H1 (cell line): ENCODE measurements at regions not wholly inside any gene's neighbourhood (a gene's known extent, or its start where the extent isn't known, plus 50 kb on each side); places are given as distances from the start of the nearest gene placed in this dataset.

Experiments used
- CTCF ChIA-PET: fragments of 300-600 bp; sonication (Branson Sonifier 250); formaldehyde crosslinking; loops from one replicate; lab custom pipeline; 2021; ENCODE audit not compliant: partially characterized antibody; lab: Charles Lee
- POLR2A ChIA-PET: fragments of 300-600 bp; sonication (Branson Sonifier 250); formaldehyde crosslinking; loops from one replicate; lab custom pipeline; 2021; ENCODE audit warnings: inconsistent platforms; ENCODE audit not compliant: partially characterized antibody; lab: Charles Lee
- DNase-seq, 2 experiments: peaks; one replicate each; pipeline versions ENCODE4 v3.0.0 to v3.0.0-alpha.2; 2010 to 2022; ENCODE audit warnings: low spot score in 2 of 2, low read depth in 1 of 2, mixed read lengths in 1 of 2
- FAIRE-seq: peaks from 2 replicates; lab custom pipeline; 2011; peaks lifted over from hg19 to GRCh38; lab: Jason Lieb, UNC
- H2AFZ ChIP-seq: 2 replicates; pipeline ENCODE4 v1.8.1; 2012; ENCODE audit warnings: low read length, inconsistent platforms
- H2AK5ac ChIP-seq: 2 replicates; pipeline ENCODE4 v1.6.1; 2013; ENCODE audit warnings: low read depth, low read length
- H2BK120ac ChIP-seq: replicated peaks from 2 replicates; pipeline ENCODE3; 2013; ENCODE audit warnings: low read depth, low read length, inconsistent platforms
- H2BK12ac ChIP-seq: 2 replicates; pipeline ENCODE4 v1.6.1; 2013; ENCODE audit warnings: low read depth, low read length
- H2BK15ac ChIP-seq: 2 replicates; pipeline ENCODE4 v1.6.1; 2013; ENCODE audit warnings: low read length
- H2BK20ac ChIP-seq: 2 replicates; pipeline ENCODE4 v1.6.1; 2013; ENCODE audit warnings: low read length
- H2BK5ac ChIP-seq: 2 replicates; pipeline ENCODE4 v1.6.1; 2013; ENCODE audit warnings: low read depth, low read length
- H3K14ac ChIP-seq: 2 replicates; pipeline ENCODE4 v1.6.1; 2013; ENCODE audit warnings: inconsistent platforms; ENCODE audit not compliant: insufficient read length
- H3K18ac ChIP-seq: 2 replicates; pipeline ENCODE4 v1.6.1; 2013; ENCODE audit warnings: low read length; ENCODE audit errors: extremely low read depth
- H3K23ac ChIP-seq: 2 replicates; pipeline ENCODE4 v1.6.1; 2013; ENCODE audit warnings: inconsistent platforms; ENCODE audit not compliant: insufficient read length
- H3K23me2 ChIP-seq: 2 replicates; pipeline ENCODE4 v1.6.1; 2013; ENCODE audit warnings: low read depth, low read length
- H3K27ac ChIP-seq: 2 replicates; pipeline ENCODE4 v1.6.1; 2011; ENCODE audit warnings: low read depth, low read length, inconsistent platforms
- H3K27me3 ChIP-seq, 4 experiments: replicated peaks in 1 of 4; 1 replicate in 1 of 4; 2 replicates in 3 of 4; pipeline versions ENCODE4 v1.6.1 to v1.8.1; 2011 to 2013; ENCODE audit warnings: low read length in 3 of 4, mild to moderate bottlenecking in 3 of 4, inconsistent platforms in 2 of 4, mixed read lengths in 2 of 4, moderate library complexity in 1 of 4; ENCODE audit not compliant: control insufficient read depth in 3 of 4, insufficient read depth in 3 of 4; ENCODE audit errors: extremely low read depth in 1 of 4
- H3K36me3 ChIP-seq, 4 experiments: 2 replicates each; pipeline versions ENCODE4 v1.6.1 to v1.8.1; 2011 to 2013; ENCODE audit warnings: mild to moderate bottlenecking in 4 of 4, low read length in 3 of 4, moderate library complexity in 2 of 4, control low read depth in 1 of 4, inconsistent platforms in 1 of 4; ENCODE audit not compliant: insufficient read depth in 4 of 4, control insufficient read depth in 2 of 4
- H3K4ac ChIP-seq: replicated peaks from 2 replicates; pipeline ENCODE3; 2013; ENCODE audit warnings: low read length, low read depth, mixed read lengths, inconsistent platforms; ENCODE audit not compliant: insufficient read length
- H3K4me1 ChIP-seq, 4 experiments: replicated peaks in 1 of 4; 1 replicate in 1 of 4; 2 replicates in 3 of 4; pipeline versions ENCODE4 v1.6.1 to v1.8.1; 2011 to 2013; ENCODE audit warnings: low read length in 3 of 4, inconsistent platforms in 2 of 4, mixed read lengths in 1 of 4; ENCODE audit not compliant: insufficient read depth in 4 of 4, control insufficient read depth in 3 of 4
- H3K4me2 ChIP-seq, 2 experiments: 2 replicates each; pipeline versions ENCODE4 v1.6.1 to v1.8.1; 2011 to 2013; ENCODE audit warnings: low read depth in 2 of 2, low read length in 2 of 2, control low read depth in 1 of 2, inconsistent platforms in 1 of 2, mild to moderate bottlenecking in 1 of 2; ENCODE audit not compliant: insufficient read depth in 1 of 2
- H3K4me3 ChIP-seq, 4 experiments: fragments of 200-600, 300-600 bp in 1 of 4; sonication (generic), shearing (Covaris generic), sonication (Bioruptor Twin) in 1 of 4; 2 replicates each; pipeline versions ENCODE4 v1.5.1 to v1.8.1; 2011 to 2016; ENCODE audit warnings: low read length in 4 of 4, low read depth in 3 of 4, control low read depth in 2 of 4, inconsistent platforms in 2 of 4, mild to moderate bottlenecking in 2 of 4, mixed read lengths in 1 of 4, moderate library complexity in 1 of 4; ENCODE audit not compliant: insufficient read depth in 2 of 4; ENCODE audit errors: extremely low read depth in 1 of 4
- H3K56ac ChIP-seq: replicated peaks from 2 replicates; pipeline ENCODE3; 2013; ENCODE audit warnings: low read depth, mild to moderate bottlenecking, mixed read lengths, low read length, inconsistent platforms; ENCODE audit not compliant: insufficient read length
- H3K79me1 ChIP-seq: 2 replicates; pipeline ENCODE4 v1.6.1; 2013; ENCODE audit warnings: low read depth, low read length, control low read depth
- H3K79me2 ChIP-seq, 2 experiments: 2 replicates each; pipeline versions ENCODE4 v1.6.1 to v1.8.1; 2012 to 2013; ENCODE audit warnings: low read length in 2 of 2, mild to moderate bottlenecking in 2 of 2, inconsistent platforms in 1 of 2; ENCODE audit not compliant: insufficient read depth in 2 of 2, control insufficient read depth in 1 of 2
- H3K9ac ChIP-seq, 4 experiments: replicated peaks in 1 of 4; 1 replicate in 1 of 4; 2 replicates in 3 of 4; pipeline versions ENCODE4 v1.6.1 to v1.8.1; 2011 to 2013; ENCODE audit warnings: low read depth in 3 of 4, low read length in 3 of 4, control low read depth in 2 of 4, mild to moderate bottlenecking in 2 of 4, moderate library complexity in 2 of 4, inconsistent platforms in 1 of 4; ENCODE audit errors: extremely low read depth in 1 of 4
- H3K9me3 ChIP-seq, 2 experiments: 2 replicates each; pipeline versions ENCODE4 v1.6.1 to v1.8.1; 2012 to 2013; ENCODE audit warnings: mild to moderate bottlenecking in 2 of 2, moderate library complexity in 2 of 2, control low read depth in 1 of 2, inconsistent platforms in 1 of 2, low read depth in 1 of 2, low read length in 1 of 2, mixed read lengths in 1 of 2; ENCODE audit not compliant: insufficient read depth in 2 of 2
- H4K20me1 ChIP-seq, 2 experiments: replicated peaks in 1 of 2; 2 replicates each; pipeline versions ENCODE3 to v1.8.1; 2011 to 2013; ENCODE audit warnings: inconsistent platforms in 2 of 2, low read length in 2 of 2, mild to moderate bottlenecking in 1 of 2; ENCODE audit not compliant: insufficient read depth in 2 of 2, control insufficient read depth in 1 of 2
- H4K5ac ChIP-seq: 2 replicates; pipeline ENCODE4 v1.6.1; 2013; ENCODE audit warnings: low read length, low read depth, mixed read lengths, inconsistent platforms; ENCODE audit not compliant: insufficient read length
- H4K8ac ChIP-seq: 2 replicates; pipeline ENCODE4 v1.8.0; 2013; ENCODE audit warnings: mild to moderate bottlenecking, moderate library complexity, low read length, inconsistent platforms; ENCODE audit not compliant: insufficient read depth; ENCODE audit errors: extremely low read depth
- H4K91ac ChIP-seq: replicated peaks from 2 replicates; pipeline ENCODE3; 2013; ENCODE audit warnings: low read length, mixed read lengths, inconsistent platforms; ENCODE audit not compliant: insufficient read length
- ASH2L ChIP-seq: fragments of 200-600, 300-600 bp; sonication (generic); IDR thresholded peaks from one replicate; pipeline ENCODE4 v1.7.1; 2017; ENCODE audit warnings: low read length
- BCL11A ChIP-seq, 2 experiments: IDR thresholded peaks; one replicate each; pipeline ENCODE4 v1.6.1; 2011; ENCODE audit warnings: low read depth in 2 of 2, low read length in 2 of 2, mild to moderate bottlenecking in 2 of 2
- EZH2 ChIP-seq: fragments of 200-600 bp; sonication (generic); IDR thresholded peaks from 2 replicates; pipeline ENCODE4 v1.7.1; 2012; ENCODE audit warnings: low read depth, mild to moderate bottlenecking, moderate library complexity, low read length, inconsistent platforms; ENCODE audit not compliant: severe bottlenecking
- GTF2F1 ChIP-seq: IDR thresholded peaks from 2 replicates; pipeline ENCODE4 v1.6.1; 2012; ENCODE audit warnings: low read depth, low read length, improper control_type of control experiment, borderline replicate concordance
- POU5F1 ChIP-seq: IDR thresholded peaks from 2 replicates; pipeline ENCODE4 v1.6.1; 2011; ENCODE audit warnings: low read depth, mild to moderate bottlenecking, low read length, moderate library complexity
- RFX5 ChIP-seq: IDR thresholded peaks from 2 replicates; pipeline ENCODE4 v1.6.1; 2011; ENCODE audit warnings: low read depth, low read length, improper control_type of control experiment, borderline replicate concordance
- RNF2 ChIP-seq: fragments of 200-900, 300-1000 bp; sonication (generic); IDR thresholded peaks from 2 replicates; pipeline ENCODE4 v1.7.1; 2016; ENCODE audit warnings: borderline replicate concordance, low read depth, mild to moderate bottlenecking, antibody characterized with exemption, low read length; ENCODE audit not compliant: poor library complexity, severe bottlenecking; ENCODE audit errors: missing control alignments
- TAF1 ChIP-seq: IDR thresholded peaks from 2 replicates; pipeline ENCODE4 v1.6.1; 2011; ENCODE audit warnings: mild to moderate bottlenecking, low read depth, low read length
- WGBS, 2 experiments: shearing (Covaris generic) in 1 of 2; methylation state at CpG; one replicate each; pipeline versions ENCODE4 v1.1.6 to v1.1.7; 2013 to 2015; ENCODE audit warnings: low lambda C conversion rate in 2 of 2, mixed read lengths in 2 of 2, inconsistent platforms in 1 of 2, low coverage in 1 of 2, missing lambda C conversion rate in 1 of 2; ENCODE audit not compliant: insufficient replicate concordance in 2 of 2, insufficient coverage in 1 of 2, insufficient read length in 1 of 2; ENCODE audit errors: extremely low coverage in 1 of 2, missing lambda C conversion rate in 1 of 2; 5-methylcytosine and 5-hydroxymethylcytosine counted together

DNA sequence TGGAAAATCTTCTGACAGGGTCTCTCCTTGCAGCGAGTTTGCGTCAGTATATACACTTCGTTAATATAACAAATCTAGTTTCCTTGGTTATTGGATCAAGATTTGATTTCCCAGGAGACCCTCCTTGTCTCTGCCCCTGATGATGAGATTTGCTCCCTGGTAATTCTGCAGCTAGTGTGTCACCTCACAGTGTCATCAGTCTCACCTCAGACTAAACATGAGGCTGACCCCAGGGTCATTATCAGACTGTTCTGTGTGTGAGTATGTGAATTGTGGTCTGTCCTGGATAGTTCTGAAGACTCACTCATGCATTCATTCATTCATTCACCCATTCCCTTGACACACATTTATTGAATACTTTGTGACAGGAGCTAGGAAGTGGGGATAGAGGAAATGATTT lies 138.4 kb upstream of the CTTNBP2 start:
- H4K8ac ChIP-seq: no peak overlapping the region
- H4K91ac ChIP-seq: no peak overlapping the region
- FAIRE-seq (no peak), DNase-seq (no peak)
- H3K23ac ChIP-seq: no peak overlapping the region
- H3K27ac ChIP-seq: no peak overlapping the region
- H3K4me2 ChIP-seq: no peak overlapping the region
- no peak overlapping the region for H3K56ac ChIP-seq
- H3K23me2 ChIP-seq: no peaks in the 10 kb centered on the region; the same call in 1 of the 2 replicates
- ChIA-PET CTCF (interaction anchor here (0.6 to 3.4 kb wide), 2 partner anchors 18 to 30 kb away, joined by 3 to 13 read pairs; no protein-coding TSS in a partner anchor), POLR2A (no interaction called here)
- H3K79me2 ChIP-seq: no peaks in the 10 kb centered on the region
- WGBS, 2 experiments: 95% methylated on average over 3 of the region's 3 CpGs; no CpG with 5 or more reads in 1 of the 2 experiments
- H2BK5ac ChIP-seq: no peak overlapping the region
- no peak overlapping the region for H2BK12ac ChIP-seq
- no peaks in the 10 kb centered on the region for H3K4me1 ChIP-seq
- H2BK120ac ChIP-seq: no peak overlapping the region
- H2AFZ ChIP-seq: no peak overlapping the region
- TF ChIP-seq EZH2 (no peak), ASH2L (no peak), POU5F1 (no peak), TAF1 (no peak), BCL11A (IDR thresholded peaks at IDR 0.05; ENCODE audit: low read depth in 2 of 2, low read length in 2 of 2) (no peak), RNF2 (no peak), GTF2F1 (no peak), RFX5 (no peak)
- H3K9me3 ChIP-seq: no peaks in the 10 kb centered on the region
- no peaks in the 10 kb centered on the region for H4K20me1 ChIP-seq
- no peak overlapping the region for H2BK20ac ChIP-seq
- no peak overlapping the region for H3K4me3 ChIP-seq
- H3K4ac ChIP-seq: no peak overlapping the region
- no peak overlapping the region for H3K18ac ChIP-seq
- no peaks in the 10 kb centered on the region for H3K27me3 ChIP-seq
- H2BK15ac ChIP-seq: no peak overlapping the region
- no peak overlapping the region for H4K5ac ChIP-seq
- no peak overlapping the region for H3K9ac ChIP-seq
- H2AK5ac ChIP-seq: no peak overlapping the region
- no peaks in the 10 kb centered on the region for H3K79me1 ChIP-seq
- H3K36me3 ChIP-seq: no peaks in the 10 kb centered on the region
- H3K14ac ChIP-seq: no peak overlapping the region
